H1 (cell line): ENCODE measurements at regions not wholly inside any gene's neighbourhood (a gene's known extent, or its start where the extent isn't known, plus 50 kb on each side); places are given as distances from the start of the nearest gene placed in this dataset.

Source experiments
- CTCF ChIA-PET: fragments of 300-600 bp; sonication (Branson Sonifier 250); formaldehyde crosslinking; loops from one replicate; lab custom pipeline; 2021; ENCODE audit not compliant: partially characterized antibody; lab: Charles Lee
- POLR2A ChIA-PET: fragments of 300-600 bp; sonication (Branson Sonifier 250); formaldehyde crosslinking; loops from one replicate; lab custom pipeline; 2021; ENCODE audit warnings: inconsistent platforms; ENCODE audit not compliant: partially characterized antibody; lab: Charles Lee
- DNase-seq, 2 experiments: peaks; one replicate each; pipeline versions ENCODE4 v3.0.0 to v3.0.0-alpha.2; 2010 to 2022; ENCODE audit warnings: low spot score in 2 of 2, low read depth in 1 of 2, mixed read lengths in 1 of 2
- FAIRE-seq: peaks from 2 replicates; lab custom pipeline; 2011; peaks lifted over from hg19 to GRCh38; lab: Jason Lieb, UNC
- H2AFZ ChIP-seq: 2 replicates; pipeline ENCODE4 v1.8.1; 2012; ENCODE audit warnings: low read length, inconsistent platforms
- H2AK5ac ChIP-seq: 2 replicates; pipeline ENCODE4 v1.6.1; 2013; ENCODE audit warnings: low read depth, low read length
- H2BK120ac ChIP-seq: replicated peaks from 2 replicates; pipeline ENCODE3; 2013; ENCODE audit warnings: low read depth, low read length, inconsistent platforms
- H2BK12ac ChIP-seq: 2 replicates; pipeline ENCODE4 v1.6.1; 2013; ENCODE audit warnings: low read depth, low read length
- H2BK15ac ChIP-seq: 2 replicates; pipeline ENCODE4 v1.6.1; 2013; ENCODE audit warnings: low read length
- H2BK20ac ChIP-seq: 2 replicates; pipeline ENCODE4 v1.6.1; 2013; ENCODE audit warnings: low read length
- H2BK5ac ChIP-seq: 2 replicates; pipeline ENCODE4 v1.6.1; 2013; ENCODE audit warnings: low read depth, low read length
- H3K14ac ChIP-seq: 2 replicates; pipeline ENCODE4 v1.6.1; 2013; ENCODE audit warnings: inconsistent platforms; ENCODE audit not compliant: insufficient read length
- H3K18ac ChIP-seq: 2 replicates; pipeline ENCODE4 v1.6.1; 2013; ENCODE audit warnings: low read length; ENCODE audit errors: extremely low read depth
- H3K23ac ChIP-seq: 2 replicates; pipeline ENCODE4 v1.6.1; 2013; ENCODE audit warnings: inconsistent platforms; ENCODE audit not compliant: insufficient read length
- H3K23me2 ChIP-seq: 2 replicates; pipeline ENCODE4 v1.6.1; 2013; ENCODE audit warnings: low read depth, low read length
- H3K27ac ChIP-seq: 2 replicates; pipeline ENCODE4 v1.6.1; 2011; ENCODE audit warnings: low read depth, low read length, inconsistent platforms
- H3K27me3 ChIP-seq, 4 experiments: replicated peaks in 1 of 4; 1 replicate in 1 of 4; 2 replicates in 3 of 4; pipeline versions ENCODE4 v1.6.1 to v1.8.1; 2011 to 2013; ENCODE audit warnings: low read length in 3 of 4, mild to moderate bottlenecking in 3 of 4, inconsistent platforms in 2 of 4, mixed read lengths in 2 of 4, moderate library complexity in 1 of 4; ENCODE audit not compliant: control insufficient read depth in 3 of 4, insufficient read depth in 3 of 4; ENCODE audit errors: extremely low read depth in 1 of 4
- H3K36me3 ChIP-seq, 4 experiments: 2 replicates each; pipeline versions ENCODE4 v1.6.1 to v1.8.1; 2011 to 2013; ENCODE audit warnings: mild to moderate bottlenecking in 4 of 4, low read length in 3 of 4, moderate library complexity in 2 of 4, control low read depth in 1 of 4, inconsistent platforms in 1 of 4; ENCODE audit not compliant: insufficient read depth in 4 of 4, control insufficient read depth in 2 of 4
- H3K4ac ChIP-seq: replicated peaks from 2 replicates; pipeline ENCODE3; 2013; ENCODE audit warnings: low read length, low read depth, mixed read lengths, inconsistent platforms; ENCODE audit not compliant: insufficient read length
- H3K4me1 ChIP-seq, 4 experiments: replicated peaks in 1 of 4; 1 replicate in 1 of 4; 2 replicates in 3 of 4; pipeline versions ENCODE4 v1.6.1 to v1.8.1; 2011 to 2013; ENCODE audit warnings: low read length in 3 of 4, inconsistent platforms in 2 of 4, mixed read lengths in 1 of 4; ENCODE audit not compliant: insufficient read depth in 4 of 4, control insufficient read depth in 3 of 4
- H3K4me2 ChIP-seq, 2 experiments: 2 replicates each; pipeline versions ENCODE4 v1.6.1 to v1.8.1; 2011 to 2013; ENCODE audit warnings: low read depth in 2 of 2, low read length in 2 of 2, control low read depth in 1 of 2, inconsistent platforms in 1 of 2, mild to moderate bottlenecking in 1 of 2; ENCODE audit not compliant: insufficient read depth in 1 of 2
- H3K4me3 ChIP-seq, 4 experiments: fragments of 200-600, 300-600 bp in 1 of 4; sonication (generic), shearing (Covaris generic), sonication (Bioruptor Twin) in 1 of 4; 2 replicates each; pipeline versions ENCODE4 v1.5.1 to v1.8.1; 2011 to 2016; ENCODE audit warnings: low read length in 4 of 4, low read depth in 3 of 4, control low read depth in 2 of 4, inconsistent platforms in 2 of 4, mild to moderate bottlenecking in 2 of 4, mixed read lengths in 1 of 4, moderate library complexity in 1 of 4; ENCODE audit not compliant: insufficient read depth in 2 of 4; ENCODE audit errors: extremely low read depth in 1 of 4
- H3K56ac ChIP-seq: replicated peaks from 2 replicates; pipeline ENCODE3; 2013; ENCODE audit warnings: low read depth, mild to moderate bottlenecking, mixed read lengths, low read length, inconsistent platforms; ENCODE audit not compliant: insufficient read length
- H3K79me1 ChIP-seq: 2 replicates; pipeline ENCODE4 v1.6.1; 2013; ENCODE audit warnings: low read depth, low read length, control low read depth
- H3K79me2 ChIP-seq, 2 experiments: 2 replicates each; pipeline versions ENCODE4 v1.6.1 to v1.8.1; 2012 to 2013; ENCODE audit warnings: low read length in 2 of 2, mild to moderate bottlenecking in 2 of 2, inconsistent platforms in 1 of 2; ENCODE audit not compliant: insufficient read depth in 2 of 2, control insufficient read depth in 1 of 2
- H3K9ac ChIP-seq, 4 experiments: replicated peaks in 1 of 4; 1 replicate in 1 of 4; 2 replicates in 3 of 4; pipeline versions ENCODE4 v1.6.1 to v1.8.1; 2011 to 2013; ENCODE audit warnings: low read depth in 3 of 4, low read length in 3 of 4, control low read depth in 2 of 4, mild to moderate bottlenecking in 2 of 4, moderate library complexity in 2 of 4, inconsistent platforms in 1 of 4; ENCODE audit errors: extremely low read depth in 1 of 4
- H3K9me3 ChIP-seq, 2 experiments: 2 replicates each; pipeline versions ENCODE4 v1.6.1 to v1.8.1; 2012 to 2013; ENCODE audit warnings: mild to moderate bottlenecking in 2 of 2, moderate library complexity in 2 of 2, control low read depth in 1 of 2, inconsistent platforms in 1 of 2, low read depth in 1 of 2, low read length in 1 of 2, mixed read lengths in 1 of 2; ENCODE audit not compliant: insufficient read depth in 2 of 2
- H4K20me1 ChIP-seq, 2 experiments: replicated peaks in 1 of 2; 2 replicates each; pipeline versions ENCODE3 to v1.8.1; 2011 to 2013; ENCODE audit warnings: inconsistent platforms in 2 of 2, low read length in 2 of 2, mild to moderate bottlenecking in 1 of 2; ENCODE audit not compliant: insufficient read depth in 2 of 2, control insufficient read depth in 1 of 2
- H4K5ac ChIP-seq: 2 replicates; pipeline ENCODE4 v1.6.1; 2013; ENCODE audit warnings: low read length, low read depth, mixed read lengths, inconsistent platforms; ENCODE audit not compliant: insufficient read length
- H4K8ac ChIP-seq: 2 replicates; pipeline ENCODE4 v1.8.0; 2013; ENCODE audit warnings: mild to moderate bottlenecking, moderate library complexity, low read length, inconsistent platforms; ENCODE audit not compliant: insufficient read depth; ENCODE audit errors: extremely low read depth
- H4K91ac ChIP-seq: replicated peaks from 2 replicates; pipeline ENCODE3; 2013; ENCODE audit warnings: low read length, mixed read lengths, inconsistent platforms; ENCODE audit not compliant: insufficient read length
- BCL11A ChIP-seq, 2 experiments: IDR thresholded peaks; one replicate each; pipeline ENCODE4 v1.6.1; 2011; ENCODE audit warnings: low read depth in 2 of 2, low read length in 2 of 2, mild to moderate bottlenecking in 2 of 2
- KDM1A ChIP-seq: fragments of 200-600, 300-600 bp; sonication (generic); IDR thresholded peaks from 2 replicates; pipeline ENCODE4 v1.7.1; 2016; ENCODE audit warnings: mild to moderate bottlenecking, low read length, borderline replicate concordance
- RFX5 ChIP-seq: IDR thresholded peaks from 2 replicates; pipeline ENCODE4 v1.6.1; 2011; ENCODE audit warnings: low read depth, low read length, improper control_type of control experiment, borderline replicate concordance
- SAP30 ChIP-seq: fragments of 300-600 bp; sonication (generic); IDR thresholded peaks from 2 replicates; pipeline ENCODE4 v1.7.1; 2012; ENCODE audit warnings: low read length, moderate library complexity, mild to moderate bottlenecking, inconsistent platforms; ENCODE audit not compliant: insufficient read depth, insufficient replicate concordance
- SIN3A ChIP-seq, 2 experiments: IDR thresholded peaks in 1 of 2; conservative IDR thresholded peaks in 1 of 2; 2 replicates each; pipeline ENCODE4 v1.6.1; 2011 to 2012; ENCODE audit warnings: low read length in 2 of 2, improper control_type of control experiment in 1 of 2, low read depth in 1 of 2, mild to moderate bottlenecking in 1 of 2
- SP1 ChIP-seq: IDR thresholded peaks from 2 replicates; pipeline ENCODE4 v1.6.1; 2011; ENCODE audit warnings: low read depth, low read length
- SP4 ChIP-seq: IDR thresholded peaks from 2 replicates; pipeline ENCODE4 v1.6.1; 2012; ENCODE audit warnings: low read length, inconsistent platforms
- TAF7 ChIP-seq: optimal IDR thresholded peaks from 2 replicates; pipeline ENCODE3; 2011; ENCODE audit warnings: low read depth, mild to moderate bottlenecking, inconsistent platforms, low read length, moderate library complexity, borderline replicate concordance
- TEAD4 ChIP-seq: IDR thresholded peaks from 2 replicates; pipeline ENCODE4 v1.6.1; 2012; ENCODE audit warnings: low read depth, low read length, inconsistent platforms, mixed read lengths
- WGBS, 2 experiments: shearing (Covaris generic) in 1 of 2; methylation state at CpG; one replicate each; pipeline versions ENCODE4 v1.1.6 to v1.1.7; 2013 to 2015; ENCODE audit warnings: low lambda C conversion rate in 2 of 2, mixed read lengths in 2 of 2, inconsistent platforms in 1 of 2, low coverage in 1 of 2, missing lambda C conversion rate in 1 of 2; ENCODE audit not compliant: insufficient replicate concordance in 2 of 2, insufficient coverage in 1 of 2, insufficient read length in 1 of 2; ENCODE audit errors: extremely low coverage in 1 of 2, missing lambda C conversion rate in 1 of 2; 5-methylcytosine and 5-hydroxymethylcytosine counted together
- TF ChIP-seq, protein P1 (sequence below): IDR thresholded peaks from 2 replicates; pipeline ENCODE4 v1.6.1; 2011; ENCODE audit warnings: low read depth, mild to moderate bottlenecking, low read length; ENCODE audit not compliant: insufficient read depth
- TF ChIP-seq, protein P2 (sequence below), 3 experiments: IDR thresholded peaks; 1 replicate in 2 of 3; 2 replicates in 1 of 3; pipeline versions ENCODE4 v1.5.1 to v1.6.1; 2011; ENCODE audit warnings: low read length in 3 of 3, mild to moderate bottlenecking in 3 of 3, inconsistent platforms in 2 of 3, low read depth in 1 of 3, moderate library complexity in 1 of 3; ENCODE audit not compliant: insufficient read depth in 1 of 3; ENCODE audit errors: control extremely low read depth in 1 of 3

DNA sequence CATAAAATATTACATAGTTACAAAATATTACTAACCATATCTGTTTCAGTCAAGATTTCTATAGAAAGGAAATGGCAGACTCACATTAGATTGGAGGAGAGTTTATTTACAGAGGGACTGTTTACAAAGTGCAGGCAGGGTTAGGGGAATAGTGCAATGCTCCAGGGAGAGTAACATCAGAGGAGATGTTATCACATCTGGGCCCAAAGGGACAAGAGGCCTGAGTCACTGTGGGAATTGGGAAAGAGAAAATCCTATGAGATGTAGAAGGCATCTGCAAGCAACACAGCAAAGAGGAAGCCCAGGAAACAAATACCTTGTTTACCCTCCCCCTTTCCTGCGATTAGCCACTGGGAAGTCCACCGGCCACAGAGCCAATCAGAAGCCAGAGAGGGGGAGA, 227.3 kb upstream of the TANK start:
- no peak overlapping the region for H2AK5ac ChIP-seq
- no peak overlapping the region for H3K4ac ChIP-seq
- ChIA-PET CTCF (no interaction called here), POLR2A (no interaction called here)
- H3K18ac ChIP-seq, result no peak overlapping the region
- H3K4me2 ChIP-seq, result no peak overlapping the region
- H4K8ac ChIP-seq, result no peak overlapping the region
- H3K79me2 ChIP-seq, result no peaks in the 10 kb centered on the region
- DNase-seq (no peak), FAIRE-seq (no peak)
- H2BK15ac ChIP-seq, result no peak overlapping the region
- no peak overlapping the region for H4K5ac ChIP-seq
- 85% methylated on average over 2 of the region's 2 CpGs; no CpG with 5 or more reads in 1 of the 2 experiments for WGBS, 2 experiments
- no peaks in the 10 kb centered on the region for H3K27me3 ChIP-seq
- H3K23me2 ChIP-seq, result no peaks in the 10 kb centered on the region
- H2AFZ ChIP-seq, result no peak overlapping the region
- no peaks in the 10 kb centered on the region for H3K79me1 ChIP-seq
- H3K14ac ChIP-seq, result no peak overlapping the region
- no peak overlapping the region for H3K56ac ChIP-seq
- no peaks in the 10 kb centered on the region for H3K4me1 ChIP-seq
- no peak overlapping the region for H3K23ac ChIP-seq
- H4K91ac ChIP-seq, result no peak overlapping the region
- 0 out of 4 replicates have a peak, but pooled peaks cover 0 to 4% of the 10 kb centered on the region in 2 experiments for H3K9me3 ChIP-seq
- no peaks in the 10 kb centered on the region for H4K20me1 ChIP-seq
- no peak overlapping the region for H3K27ac ChIP-seq
- H2BK12ac ChIP-seq, result no peak overlapping the region
- no peak overlapping the region for H2BK20ac ChIP-seq
- no peak overlapping the region for H3K9ac ChIP-seq
- H3K36me3 ChIP-seq, result no peaks in the 10 kb centered on the region
- H3K4me3 ChIP-seq, result no peak overlapping the region
- H2BK120ac ChIP-seq, result no peak overlapping the region
- H2BK5ac ChIP-seq, result no peak overlapping the region
- TF ChIP-seq SAP30, result no peak
- no peak for TF ChIP-seq KDM1A
- TF ChIP-seq, protein P1, sequence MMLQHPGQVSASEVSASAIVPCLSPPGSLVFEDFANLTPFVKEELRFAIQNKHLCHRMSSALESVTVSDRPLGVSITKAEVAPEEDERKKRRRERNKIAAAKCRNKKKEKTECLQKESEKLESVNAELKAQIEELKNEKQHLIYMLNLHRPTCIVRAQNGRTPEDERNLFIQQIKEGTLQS, result no peak
- TF ChIP-seq TAF7, result no peak
- TF ChIP-seq SP1, result no peak
- TF ChIP-seq SIN3A (conservative IDR thresholded peaks at IDR 0.05 in 1 of 2, IDR thresholded peaks at IDR 0.05 in 1 of 2; ENCODE audit: low read depth in 1 of 2, low read length in 2 of 2), result no peak
- TF ChIP-seq TEAD4, result no peak
- TF ChIP-seq, protein P2, sequence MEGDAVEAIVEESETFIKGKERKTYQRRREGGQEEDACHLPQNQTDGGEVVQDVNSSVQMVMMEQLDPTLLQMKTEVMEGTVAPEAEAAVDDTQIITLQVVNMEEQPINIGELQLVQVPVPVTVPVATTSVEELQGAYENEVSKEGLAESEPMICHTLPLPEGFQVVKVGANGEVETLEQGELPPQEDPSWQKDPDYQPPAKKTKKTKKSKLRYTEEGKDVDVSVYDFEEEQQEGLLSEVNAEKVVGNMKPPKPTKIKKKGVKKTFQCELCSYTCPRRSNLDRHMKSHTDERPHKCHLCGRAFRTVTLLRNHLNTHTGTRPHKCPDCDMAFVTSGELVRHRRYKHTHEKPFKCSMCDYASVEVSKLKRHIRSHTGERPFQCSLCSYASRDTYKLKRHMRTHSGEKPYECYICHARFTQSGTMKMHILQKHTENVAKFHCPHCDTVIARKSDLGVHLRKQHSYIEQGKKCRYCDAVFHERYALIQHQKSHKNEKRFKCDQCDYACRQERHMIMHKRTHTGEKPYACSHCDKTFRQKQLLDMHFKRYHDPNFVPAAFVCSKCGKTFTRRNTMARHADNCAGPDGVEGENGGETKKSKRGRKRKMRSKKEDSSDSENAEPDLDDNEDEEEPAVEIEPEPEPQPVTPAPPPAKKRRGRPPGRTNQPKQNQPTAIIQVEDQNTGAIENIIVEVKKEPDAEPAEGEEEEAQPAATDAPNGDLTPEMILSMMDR (IDR thresholded peaks at IDR 0.05; ENCODE audit: control extremely low read depth in 1 of 3, insufficient read depth in 1 of 3, low read depth in 1 of 3, low read length in 3 of 3), result no peak
- TF ChIP-seq SP4, result no peak
- TF ChIP-seq RFX5, result no peak
- TF ChIP-seq BCL11A (IDR thresholded peaks at IDR 0.05; ENCODE audit: low read depth in 2 of 2, low read length in 2 of 2), result no peak
